HFFc6 (cell line): ENCODE measurements at regions not wholly inside any gene's neighbourhood (a gene's known extent, or its start where the extent isn't known, plus 50 kb on each side); places are given as distances from the start of the nearest gene placed in this dataset.

Experiments
- DNase-seq: peaks from one replicate; pipeline ENCODE4 v3.0.0-alpha.2; 2018
- H3K27ac Mint-ChIP-seq: 2 replicates; pipeline ENCODE4 v1.8.0; 2020; ENCODE audit warnings: mild to moderate bottlenecking, mixed read lengths
- H3K27me3 Mint-ChIP-seq: 2 replicates; pipeline ENCODE4 v1.8.0; 2021; ENCODE audit warnings: mild to moderate bottlenecking, moderate library complexity, mixed read lengths; ENCODE audit not compliant: insufficient read depth
- H3K36me3 Mint-ChIP-seq: 2 replicates; pipeline ENCODE4 v1.8.0; 2021; ENCODE audit warnings: low read depth, mixed read lengths
- H3K4me1 Mint-ChIP-seq: 2 replicates; pipeline ENCODE4 v1.8.0; 2020; ENCODE audit warnings: low read depth, mixed read lengths
- H3K4me3 Mint-ChIP-seq: 2 replicates; pipeline ENCODE4 v1.8.0; 2020; ENCODE audit warnings: mild to moderate bottlenecking, moderate library complexity, mixed read lengths
- H3K9me3 Mint-ChIP-seq: 2 replicates; pipeline ENCODE4 v1.8.0; 2020; ENCODE audit warnings: mild to moderate bottlenecking, mixed read lengths
- CTCF ChIP-seq: fragments of 200-600 bp; sonication (generic); IDR thresholded peaks from 2 replicates; pipeline ENCODE4 v1.5.0; 2021; ENCODE audit warnings: antibody characterized with exemption, mild to moderate bottlenecking

GRCh38 chr6:15978426-15978825 is 150.5 kb upstream of the MYLIP start:
- TF ChIP-seq CTCF, result no peak
- no peak for DNase-seq
- no peaks in the 10 kb centered on the region for H3K4me1 Mint-ChIP-seq
- peaks cover 7% of the 10 kb centered on the region; the same call in 1 of the 2 replicates for H3K27me3 Mint-ChIP-seq
- peaks cover 5% of the 10 kb centered on the region for H3K36me3 Mint-ChIP-seq
- H3K9me3 Mint-ChIP-seq, result peaks cover 44% of the 10 kb centered on the region
- no peak overlapping the region for H3K4me3 Mint-ChIP-seq
- no peak overlapping the region for H3K27ac Mint-ChIP-seq

- no peaks in the 10 kb centered on the region for H3K4me1 Mint-ChIP-seq
These were observed 151.8 kb upstream of the MYLIP start for GRCh38 chr6:15977050-15977449.

GRCh38 chr6:15974817-15975216 is 154.1 kb upstream of the MYLIP start:
- TF ChIP-seq CTCF, result no peak
- no peak for DNase-seq
- Mint-ChIP-seq H3K4me3 (no peak overlapping the region), H3K27me3 (peaks cover 5% of the 10 kb centered on the region; the same call in 1 of the 2 replicates), H3K36me3 (peaks cover 5% of the 10 kb centered on the region), H3K9me3 (peaks cover 28% of the 10 kb centered on the region), H3K4me1 (no peaks in the 10 kb centered on the region), H3K27ac (no peak overlapping the region)

More at GRCh38 chr6:15977050-15977449, 151.8 kb upstream of the MYLIP start:
- TF ChIP-seq CTCF, result no peak
- H3K27ac Mint-ChIP-seq, result no peak overlapping the region
- no peak for DNase-seq
- H3K4me3 Mint-ChIP-seq, result no peak overlapping the region
- H3K36me3 Mint-ChIP-seq, result peaks cover 5% of the 10 kb centered on the region
- peaks cover 5% of the 10 kb centered on the region; the same call in 1 of the 2 replicates for H3K27me3 Mint-ChIP-seq
- peaks cover 33% of the 10 kb centered on the region for H3K9me3 Mint-ChIP-seq

GRCh38 chr6:15970517-15970916 is 158.4 kb upstream of the MYLIP start:
- H3K27ac Mint-ChIP-seq, result no peak overlapping the region
- DNase-seq, result no peak
- no peak overlapping the region for H3K4me3 Mint-ChIP-seq
- peaks cover 46% of the 10 kb centered on the region for H3K9me3 Mint-ChIP-seq
- TF ChIP-seq CTCF, result no peak
- peaks cover 8% of the 10 kb centered on the region; the same call in 1 of the 2 replicates for H3K27me3 Mint-ChIP-seq
- H3K4me1 Mint-ChIP-seq, result no peaks in the 10 kb centered on the region
- peaks cover 5% of the 10 kb centered on the region for H3K36me3 Mint-ChIP-seq

- no peak for DNase-seq
- no peak overlapping the region for H3K27ac Mint-ChIP-seq
- no peaks in the 10 kb centered on the region for H3K4me1 Mint-ChIP-seq
- TF ChIP-seq CTCF, result no peak
- H3K36me3 Mint-ChIP-seq, result peaks cover 5% of the 10 kb centered on the region
- H3K4me3 Mint-ChIP-seq, result no peak overlapping the region
- peaks cover 45% of the 10 kb centered on the region for H3K9me3 Mint-ChIP-seq
- H3K27me3 Mint-ChIP-seq, result peaks cover 3% of the 10 kb centered on the region
These were observed 159.6 kb upstream of the MYLIP start for GRCh38 chr6:15969236-15969778.
